Esophagus squamous epithelium (tissue), 4 donors: ENCODE measurements at regions not wholly inside any gene's neighbourhood (a gene's known extent, or its start where the extent isn't known, plus 50 kb on each side); places are given as distances from the start of the nearest gene placed in this dataset.

Source experiments
- CTCF ChIP-seq, 6 experiments: fragments of 450-650 bp in 4 of 6; fragments of 200-600 bp in 2 of 6; sonication (generic) in 2 of 6; IDR thresholded peaks; one replicate each; pipeline ENCODE4 v1.5.1; 2016 to 2019; ENCODE audit warnings: antibody characterized with exemption in 6 of 6, mild to moderate bottlenecking in 4 of 6, moderate library complexity in 4 of 6
- POLR2A ChIP-seq, 4 donors: fragments of 450-650 bp; IDR thresholded peaks; one replicate each; pipeline ENCODE4 v1.6.1; 2017; ENCODE audit warnings: antibody characterized with exemption in 4 of 4, mild to moderate bottlenecking in 4 of 4, moderate library complexity in 3 of 4

- TF ChIP-seq CTCF (IDR thresholded peaks at IDR 0.05) (no peak), POLR2A (IDR thresholded peaks at IDR 0.05) (no peak)
These were observed 256.7 kb downstream of the C12orf75 start for GRCh38 chr12:105587237-105587636.
